Inferior parietal cortex (tissue), 1 donor: ENCODE measurements at regions not wholly inside any gene's neighbourhood (a gene's known extent, or its start where the extent isn't known, plus 50 kb on each side); places are given as distances from the start of the nearest gene placed in this dataset.

Experiments used
- DNase-seq: peaks from one replicate; pipeline ENCODE4 v3.0.0-alpha.2; 2016; ENCODE audit errors: extremely low spot score

DNA sequence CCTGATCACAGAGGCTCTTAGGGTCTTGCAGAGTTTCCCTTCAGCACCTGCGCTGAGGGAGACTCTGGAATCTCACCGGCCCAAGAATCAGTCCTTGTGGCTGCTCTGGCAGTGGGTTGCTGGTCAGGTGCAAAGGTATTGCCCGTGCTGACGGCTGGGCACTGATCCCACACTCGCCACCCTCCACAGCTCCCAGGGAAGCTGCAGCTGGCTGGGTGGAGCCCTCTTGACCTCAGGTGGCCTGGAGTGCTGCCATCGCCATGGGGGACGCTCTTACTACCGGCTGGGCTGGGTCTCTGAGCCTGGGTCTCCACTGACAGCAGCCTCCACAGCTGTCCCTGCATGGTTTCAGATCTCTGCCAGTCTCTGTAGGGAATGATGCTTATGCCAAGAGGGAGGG lies 52.6 kb upstream of the EPHB3 start:
- no peak for DNase-seq

DNA sequence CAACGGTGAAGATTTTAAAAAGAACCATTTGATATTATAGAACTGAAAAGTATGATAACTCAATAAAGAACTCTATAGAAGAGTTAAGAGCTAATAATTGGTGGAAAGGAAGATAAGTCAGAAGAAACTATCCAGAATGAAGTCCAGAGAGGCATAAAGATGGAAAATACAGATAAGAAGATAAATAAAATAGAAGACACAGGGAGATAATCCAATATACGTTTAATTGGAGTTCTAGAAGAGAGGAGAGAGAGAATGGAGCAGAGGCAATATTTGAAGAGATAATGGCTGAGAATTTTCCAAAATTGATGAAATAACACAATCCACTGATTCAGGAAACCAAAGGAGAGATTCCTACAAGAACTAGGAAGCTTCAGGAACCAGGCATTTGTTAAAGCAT lies 49.8 kb upstream of the EPHB3 start:
- no peak for DNase-seq
